HG03097 (cell line): ENCODE measurements at regions not wholly inside any gene's neighbourhood (a gene's known extent, or its start where the extent isn't known, plus 50 kb on each side); places are given as distances from the start of the nearest gene placed in this dataset.
"Not testable (repeated sequence)": the region's sequence is repeated elsewhere in the genome, so short reads cannot be mapped to it uniquely, and the experiment has no call there.

ENCODE experiments used
- ATAC-seq: cut with Tn5 transposase; IDR thresholded peaks from one replicate; pipeline ENCODE4 v1.9.1; 2021; ENCODE audit not compliant: unreplicated experiment, low FRiP score

- no peak for ATAC-seq
These were observed 474.5 kb upstream of the PODXL start for GRCh38 chr7:132030883-132031282.

DNA sequence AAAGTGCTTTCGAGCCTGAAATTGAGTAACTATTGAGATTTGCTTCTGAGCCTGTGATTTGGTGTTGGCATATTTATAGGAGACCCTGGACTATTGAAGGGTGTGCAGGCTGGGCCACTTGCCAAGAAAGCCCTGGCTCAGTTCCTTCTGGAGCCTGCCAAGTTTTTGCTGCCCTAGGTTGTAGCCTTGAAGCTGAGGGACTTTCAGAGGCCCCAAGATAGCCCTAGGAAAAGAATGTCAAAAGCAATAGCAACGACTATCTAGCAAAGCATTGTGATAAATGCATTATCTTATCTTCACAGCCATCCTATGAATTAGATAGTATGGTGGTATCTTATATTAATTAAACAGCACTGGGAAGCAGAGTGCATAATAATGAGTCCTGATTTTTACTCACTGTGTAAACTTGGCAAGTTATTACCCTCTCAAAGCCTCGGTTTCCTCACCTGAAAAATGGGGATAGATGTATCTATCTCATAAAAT lies 473.7 kb upstream of the PODXL start:
- ATAC-seq: no peak

DNA sequence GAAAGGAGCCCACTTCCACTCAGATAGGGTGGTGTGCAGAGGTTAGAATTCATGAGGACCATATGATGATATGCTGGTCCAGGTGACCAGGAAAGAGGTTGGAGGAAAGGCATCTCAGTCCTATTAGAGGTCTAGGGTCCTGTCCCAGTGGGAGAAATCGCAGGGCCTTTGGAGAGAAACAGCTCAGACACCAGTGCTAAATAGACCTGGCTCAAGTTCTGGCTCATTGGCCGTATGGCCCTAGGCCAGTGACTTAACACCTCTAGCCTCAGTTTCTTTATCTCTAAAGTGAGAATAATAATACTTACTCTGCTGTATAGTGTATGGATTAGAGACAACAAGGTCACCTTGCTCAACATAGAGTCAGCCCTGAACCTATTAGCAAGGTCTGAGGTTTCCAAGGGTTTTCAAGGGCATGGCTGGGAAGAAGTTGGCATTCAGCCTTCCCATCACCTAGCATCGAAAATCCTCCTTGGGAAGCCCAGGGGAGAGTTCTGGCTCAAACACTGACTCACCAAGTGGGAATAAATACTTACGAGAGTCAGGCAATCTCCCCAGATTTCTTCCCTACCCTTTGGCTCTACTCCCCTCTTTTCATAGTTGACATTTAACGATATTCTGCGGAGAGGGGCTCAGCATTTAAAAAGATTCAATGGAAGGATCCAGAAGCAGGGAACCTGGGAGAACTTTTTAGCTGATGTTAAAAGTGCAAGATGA lies 473.1 kb upstream of the PODXL start:
- no peak for ATAC-seq

DNA sequence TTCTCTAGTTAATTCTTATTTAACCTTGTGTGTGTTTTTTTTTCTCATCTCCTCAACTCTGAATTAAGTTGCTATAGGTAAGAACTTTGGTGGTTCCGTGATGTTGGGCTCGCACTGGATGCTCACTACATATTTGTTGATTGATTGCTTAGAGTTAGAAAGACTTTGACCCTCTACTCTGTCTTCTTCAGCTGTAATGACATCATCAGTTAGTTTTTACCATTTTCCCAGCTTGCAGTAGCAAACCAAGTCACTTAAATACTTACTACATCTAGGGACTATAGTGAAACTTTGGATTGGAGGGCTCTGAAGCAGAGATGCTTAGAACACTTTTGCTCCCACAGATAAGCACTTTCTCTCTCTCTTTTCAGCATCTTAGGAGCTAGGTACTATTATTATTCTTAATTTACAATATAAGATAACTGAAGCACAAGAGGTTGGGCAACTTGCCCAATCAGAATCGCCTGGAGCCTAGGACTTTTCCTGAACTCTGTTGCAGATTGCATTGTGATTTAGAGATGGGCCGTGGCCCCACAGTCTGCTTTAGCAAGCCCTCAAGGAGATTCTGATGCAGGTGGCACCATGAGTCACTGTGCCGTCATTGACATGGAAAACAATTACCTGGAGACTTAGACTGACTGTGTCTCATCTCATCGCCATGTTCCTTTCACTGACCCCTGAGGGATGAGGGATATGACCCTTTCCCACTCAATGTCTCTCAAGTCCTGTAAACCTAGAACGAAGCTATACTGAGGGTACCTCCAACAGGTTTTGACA lies 471.9 kb upstream of the PODXL start:
- no peak for ATAC-seq

GRCh38 chr7:132024290-132024689 lies 467.9 kb upstream of the PODXL start:
- ATAC-seq: no peak

GRCh38 chr7:132023466-132023865 lies 467.0 kb upstream of the PODXL start:
- ATAC-seq: no peak

DNA sequence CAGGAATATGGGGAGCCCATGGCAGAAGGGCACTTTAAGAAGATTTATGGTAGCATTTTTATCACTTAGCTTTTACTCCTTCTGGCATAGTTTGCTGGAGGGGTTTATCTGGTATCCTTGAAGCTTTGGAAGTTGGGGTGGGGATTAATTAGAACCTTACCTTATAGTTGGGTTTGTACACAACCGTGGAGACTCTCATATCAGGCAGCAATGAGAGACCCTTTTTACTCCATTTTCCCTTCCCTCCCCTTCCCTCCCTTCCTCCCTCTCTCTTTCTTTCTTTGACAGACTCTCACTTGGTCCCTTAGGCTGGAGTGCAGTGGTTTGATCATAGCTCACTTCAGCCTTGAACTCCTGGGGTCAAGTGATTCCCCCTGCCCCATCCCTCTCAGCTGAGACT lies 465.8 kb upstream of the PODXL start:
- no peak for ATAC-seq

GRCh38 chr7:132019703-132020102 lies 463.3 kb upstream of the PODXL start:
- ATAC-seq: no peak

DNA sequence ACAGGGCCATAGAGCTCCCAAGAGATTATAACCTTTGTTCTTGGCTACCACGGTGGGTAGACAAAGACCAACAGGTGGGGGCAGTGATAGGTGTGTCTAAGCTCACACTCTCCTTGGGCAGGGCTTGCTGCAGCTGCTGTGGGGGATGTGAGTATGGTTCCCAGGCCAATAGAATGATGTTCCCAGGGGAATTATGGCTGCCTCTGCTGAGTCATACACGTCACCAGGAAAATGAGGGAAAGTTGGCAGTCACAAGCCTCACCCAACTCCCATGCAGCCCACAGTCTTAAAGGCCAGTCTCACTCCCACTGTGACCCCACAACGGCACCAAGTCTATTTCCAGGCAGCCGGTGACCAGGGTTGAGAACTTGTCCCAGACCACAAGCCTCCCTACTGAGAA lies 453.4 kb upstream of the PODXL start:
- ATAC-seq: no peak

GRCh38 chr7:132004529-132004928 lies 448.1 kb upstream of the PODXL start:
- ATAC-seq: no peak

DNA sequence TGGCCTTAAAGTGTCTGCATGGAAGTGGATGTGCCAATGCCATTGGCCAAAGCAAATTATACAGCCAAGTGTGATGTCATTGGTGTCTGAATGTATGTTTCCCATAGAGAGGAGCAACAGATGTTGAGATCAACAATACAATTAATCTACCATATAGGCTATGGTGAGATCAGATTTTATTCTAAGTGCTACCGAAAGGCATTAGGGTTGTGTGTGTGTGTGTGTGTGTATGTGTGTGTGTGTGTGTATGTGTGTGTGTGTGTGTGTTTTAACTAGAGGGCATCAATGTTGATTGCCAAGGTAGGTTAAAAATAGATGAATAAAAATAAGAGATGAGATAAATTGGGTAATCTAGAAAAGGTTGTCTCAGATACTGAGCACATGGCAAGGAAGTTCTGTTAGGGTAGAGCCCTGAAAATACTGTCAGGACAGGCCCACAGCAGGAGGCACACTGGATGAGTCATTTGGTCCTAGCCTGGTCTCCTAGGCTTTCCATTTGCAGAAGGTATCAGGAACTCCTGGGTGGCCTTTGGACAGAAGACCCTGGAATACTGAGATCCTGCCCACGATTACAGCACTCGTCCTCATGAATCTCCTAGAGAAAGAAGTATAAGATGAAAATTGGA lies 446.0 kb upstream of the PODXL start:
- no peak for ATAC-seq

GRCh38 chr7:132001146-132001545 lies 444.7 kb upstream of the PODXL start:
- no peak for ATAC-seq

DNA sequence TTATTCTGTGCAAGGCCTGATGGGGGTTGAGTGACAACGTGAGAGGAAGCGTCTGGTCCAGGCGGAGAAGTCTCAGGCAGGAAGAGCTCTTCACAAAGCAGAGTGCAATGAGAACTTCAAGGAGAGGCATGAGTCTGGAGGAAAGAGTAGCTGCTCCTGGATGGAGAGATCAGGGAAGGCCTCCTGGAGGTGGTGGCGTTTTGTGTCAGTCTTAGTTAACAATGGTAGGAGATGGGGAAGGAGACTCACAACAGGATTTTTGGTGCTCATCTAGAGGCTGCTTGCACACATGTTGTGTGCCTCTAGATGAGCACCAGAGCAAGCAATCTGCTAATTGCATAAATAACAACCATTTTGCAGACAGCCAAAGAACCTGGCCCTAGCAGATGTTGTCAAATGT lies 442.8 kb upstream of the PODXL start:
- no peak for ATAC-seq

- no peak for ATAC-seq
These were observed 438.9 kb upstream of the PODXL start for GRCh38 chr7:131995324-131995723.

GRCh38 chr7:131981069-131981468 lies 424.6 kb upstream of the PODXL start:
- ATAC-seq: not testable (repeated sequence)

DNA sequence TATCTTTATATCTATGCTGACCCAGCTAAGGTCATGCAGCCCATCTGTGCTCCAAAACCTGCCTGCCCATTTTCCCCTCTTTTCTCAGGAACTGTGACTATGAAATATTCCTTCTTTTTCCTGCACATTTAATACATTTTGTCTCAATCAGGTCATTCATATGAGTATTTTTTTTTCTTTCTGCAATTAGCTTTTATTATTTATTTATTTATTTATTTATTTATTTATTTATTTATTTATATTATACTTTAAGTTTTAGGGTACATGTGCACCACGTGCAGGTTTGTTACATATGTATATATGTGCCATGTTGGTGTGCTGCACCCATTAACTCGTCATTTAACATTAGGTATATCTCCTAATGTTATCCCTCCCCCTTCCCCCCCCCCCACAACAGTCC lies 421.7 kb upstream of the PODXL start:
- not testable (repeated sequence) for ATAC-seq

- ATAC-seq: no peak
These were observed 420.0 kb upstream of the PODXL start for GRCh38 chr7:131976411-131976810.

DNA sequence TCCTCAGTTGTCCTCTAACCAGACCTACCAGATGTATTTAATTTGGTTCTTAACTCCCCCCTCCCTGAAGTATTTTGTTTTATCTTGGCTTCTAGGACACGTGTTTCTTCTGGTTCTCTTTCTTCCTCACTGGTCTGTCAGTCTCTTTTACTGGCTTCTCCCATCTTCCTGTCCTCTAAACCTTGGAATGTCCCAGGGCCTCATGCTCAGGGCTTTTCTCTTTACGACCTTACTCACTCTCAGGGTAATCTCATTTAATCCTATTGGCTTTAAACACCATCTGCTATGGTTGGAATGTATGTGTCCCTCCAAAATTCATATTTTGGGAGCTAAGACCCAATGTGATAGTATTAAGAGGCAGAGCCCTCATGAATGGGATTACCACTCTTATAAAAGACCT lies 418.2 kb upstream of the PODXL start:
- no peak for ATAC-seq

- ATAC-seq: no peak
These were observed 415.8 kb upstream of the PODXL start for GRCh38 chr7:131972251-131972650.

- no peak for ATAC-seq
These were observed 414.2 kb upstream of the PODXL start for GRCh38 chr7:131970602-131971001.

DNA sequence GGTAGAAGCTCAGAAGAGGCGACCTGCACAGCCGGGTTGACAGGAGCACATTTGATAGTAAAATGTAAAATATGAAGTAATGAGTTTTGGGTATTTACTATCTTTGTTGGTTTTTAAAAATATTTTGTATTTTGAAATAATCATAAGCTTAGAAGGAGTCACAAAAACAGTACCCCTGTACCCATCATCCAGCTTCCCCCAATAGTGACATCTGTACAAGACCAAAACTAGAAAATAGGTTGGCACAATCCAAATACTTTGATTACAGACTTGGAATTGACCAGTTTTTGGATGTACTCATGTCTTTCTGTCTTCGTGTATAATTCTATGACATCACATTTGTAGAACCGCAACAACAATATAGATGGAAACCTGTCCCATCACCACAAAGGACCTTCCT lies 413.1 kb upstream of the PODXL start:
- no peak for ATAC-seq
